Neural progenitor cell (in vitro differentiated cells): ENCODE measurements at regions not wholly inside any gene's neighbourhood (a gene's known extent, or its start where the extent isn't known, plus 50 kb on each side); places are given as distances from the start of the nearest gene placed in this dataset.

Experiments
- DNase-seq: peaks from one replicate; pipeline ENCODE4 v3.0.0-alpha.2; 2016; ENCODE audit warnings: low spot score
- H2AFZ ChIP-seq: fragments of 200-600 bp; sonication (generic); replicated peaks from 2 replicates; pipeline ENCODE4 v1.6.1; 2016; ENCODE audit warnings: antibody characterized with exemption
- H3F3A ChIP-seq: fragments of 200-600 bp; sonication (generic); 2 replicates; pipeline ENCODE4 v1.6.1; 2016; ENCODE audit warnings: antibody characterized with exemption, low read depth
- H3K27ac ChIP-seq: fragments of 200-600 bp; sonication (generic); 2 replicates; pipeline ENCODE4 v1.5.1; 2016; ENCODE audit warnings: mild to moderate bottlenecking
- H3K27me3 ChIP-seq: fragments of 200-600 bp; sonication (generic); 2 replicates; pipeline ENCODE4 v1.6.1; 2016; ENCODE audit warnings: mild to moderate bottlenecking, moderate library complexity
- H3K36me3 ChIP-seq: fragments of 200-600 bp; sonication (generic); 2 replicates; pipeline ENCODE4 v1.5.1; 2016
- H3K4me1 ChIP-seq: fragments of 200-600 bp; sonication (generic); 2 replicates; pipeline ENCODE4 v1.6.1; 2016; ENCODE audit warnings: mixed run types
- H3K4me2 ChIP-seq: fragments of 200-600 bp; sonication (generic); 2 replicates; pipeline ENCODE4 v1.6.1; 2016
- H3K4me3 ChIP-seq: fragments of 200-600 bp; sonication (generic); 2 replicates; pipeline ENCODE4 v1.5.1; 2016
- H3K79me2 ChIP-seq: fragments of 200-600 bp; sonication (generic); 2 replicates; pipeline ENCODE4 v1.6.1; 2016; ENCODE audit warnings: low read depth
- H3K9ac ChIP-seq: fragments of 200-600 bp; sonication (generic); 2 replicates; pipeline ENCODE4 v1.6.1; 2016
- H3K9me3 ChIP-seq: fragments of 200-600 bp; sonication (generic); 2 replicates; pipeline ENCODE4 v1.5.1; 2016; ENCODE audit warnings: low read depth
- H4K20me1 ChIP-seq: fragments of 200-600 bp; sonication (generic); 2 replicates; pipeline ENCODE4 v1.6.1; 2016; ENCODE audit warnings: low read depth
- H3K27ac Mint-ChIP-seq: 3 replicates; pipeline ENCODE4 v1.8.0; 2021; ENCODE audit warnings: mixed read lengths
- H3K27me3 Mint-ChIP-seq: 2 replicates; pipeline ENCODE4 v1.8.0; 2022; ENCODE audit warnings: low read depth, mild to moderate bottlenecking, inconsistent platforms, moderate library complexity, mixed read lengths; ENCODE audit not compliant: insufficient read depth
- H3K36me3 Mint-ChIP-seq: 3 replicates; pipeline ENCODE4 v1.8.0; 2021; ENCODE audit warnings: mixed read lengths
- H3K4me1 Mint-ChIP-seq: 3 replicates; pipeline ENCODE4 v1.8.0; 2021; ENCODE audit warnings: mixed read lengths
- H3K4me3 Mint-ChIP-seq: 3 replicates; pipeline ENCODE4 v1.8.0; 2021; ENCODE audit warnings: mild to moderate bottlenecking, moderate library complexity, mixed read lengths
- H3K9me3 Mint-ChIP-seq: 3 replicates; pipeline ENCODE4 v1.8.0; 2020; ENCODE audit warnings: mixed read lengths
- EZH2 ChIP-seq: fragments of 200-600 bp; sonication (generic); IDR thresholded peaks from 2 replicates; pipeline ENCODE4 v1.6.1; 2017; ENCODE audit warnings: antibody characterized with exemption, mild to moderate bottlenecking, moderate library complexity
- EZH2phosphoT487 ChIP-seq: fragments of 200-600 bp; sonication (generic); IDR thresholded peaks from 2 replicates; pipeline ENCODE4 v1.6.1; 2017; ENCODE audit warnings: antibody characterized with exemption
- TF ChIP-seq, protein P1 (sequence below): fragments of 200-600 bp; sonication (generic); IDR thresholded peaks from 2 replicates; pipeline ENCODE4 v1.5.1; 2017; ENCODE audit warnings: antibody characterized with exemption, mild to moderate bottlenecking

DNA sequence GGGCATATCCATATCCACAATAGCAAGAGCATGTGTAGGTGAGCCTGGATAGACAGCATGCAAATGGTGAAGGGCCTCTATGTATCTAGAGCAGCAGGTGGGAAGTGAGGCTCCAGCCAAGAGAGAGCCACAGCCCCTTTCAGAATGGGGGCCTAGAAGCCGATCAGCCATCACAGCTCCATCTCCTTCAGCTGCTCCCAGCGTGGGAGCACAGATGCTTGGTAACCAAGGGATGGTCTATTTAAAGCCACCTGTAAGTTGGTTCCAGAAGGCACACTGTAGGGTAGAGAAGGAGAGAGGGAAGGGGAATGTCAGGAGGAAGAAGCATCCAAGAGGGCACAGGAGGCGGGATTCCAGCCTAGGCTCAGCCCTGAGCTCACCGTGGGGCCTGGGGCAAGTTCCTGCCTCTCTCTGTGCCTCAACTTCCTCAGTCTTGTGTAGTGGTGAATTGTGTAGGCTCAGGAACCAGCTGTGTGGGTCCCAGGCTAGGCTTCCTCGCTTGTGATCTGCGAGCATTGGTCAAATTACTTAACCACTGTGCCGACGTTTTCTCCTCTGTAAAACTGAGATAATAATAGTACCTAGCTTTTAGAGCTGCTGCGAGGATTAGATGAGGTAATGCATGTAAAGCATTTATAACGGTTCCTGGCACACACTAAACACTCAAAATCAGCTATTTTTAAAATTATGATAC is 122.9 kb upstream of the NAV2 start:
- no peaks in the 10 kb centered on the region for H3K9me3 ChIP-seq
- H3F3A ChIP-seq, result no peaks in the 10 kb centered on the region
- Mint-ChIP-seq H3K36me3 (no peaks in the 10 kb centered on the region), H3K27me3 (no peaks in the 10 kb centered on the region), H3K4me3 (no peak overlapping the region), H3K9me3 (peaks cover 15% of the 10 kb centered on the region), H3K4me1 (peaks cover 5% of the 10 kb centered on the region), H3K27ac (no peak overlapping the region)
- DNase-seq, result no peak
- no peaks in the 10 kb centered on the region for H3K27me3 ChIP-seq
- H2AFZ ChIP-seq, result no peak overlapping the region
- no peak overlapping the region for H3K27ac ChIP-seq
- no peaks in the 10 kb centered on the region for H3K36me3 ChIP-seq
- H3K9ac ChIP-seq, result no peak overlapping the region
- H3K4me3 ChIP-seq, result no peak overlapping the region
- TF ChIP-seq EZH2, result no peak
- no peak for TF ChIP-seq EZH2phosphoT487
- TF ChIP-seq, protein P1, sequence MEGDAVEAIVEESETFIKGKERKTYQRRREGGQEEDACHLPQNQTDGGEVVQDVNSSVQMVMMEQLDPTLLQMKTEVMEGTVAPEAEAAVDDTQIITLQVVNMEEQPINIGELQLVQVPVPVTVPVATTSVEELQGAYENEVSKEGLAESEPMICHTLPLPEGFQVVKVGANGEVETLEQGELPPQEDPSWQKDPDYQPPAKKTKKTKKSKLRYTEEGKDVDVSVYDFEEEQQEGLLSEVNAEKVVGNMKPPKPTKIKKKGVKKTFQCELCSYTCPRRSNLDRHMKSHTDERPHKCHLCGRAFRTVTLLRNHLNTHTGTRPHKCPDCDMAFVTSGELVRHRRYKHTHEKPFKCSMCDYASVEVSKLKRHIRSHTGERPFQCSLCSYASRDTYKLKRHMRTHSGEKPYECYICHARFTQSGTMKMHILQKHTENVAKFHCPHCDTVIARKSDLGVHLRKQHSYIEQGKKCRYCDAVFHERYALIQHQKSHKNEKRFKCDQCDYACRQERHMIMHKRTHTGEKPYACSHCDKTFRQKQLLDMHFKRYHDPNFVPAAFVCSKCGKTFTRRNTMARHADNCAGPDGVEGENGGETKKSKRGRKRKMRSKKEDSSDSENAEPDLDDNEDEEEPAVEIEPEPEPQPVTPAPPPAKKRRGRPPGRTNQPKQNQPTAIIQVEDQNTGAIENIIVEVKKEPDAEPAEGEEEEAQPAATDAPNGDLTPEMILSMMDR, result no peak
- H3K4me1 ChIP-seq, result peaks cover 5% of the 10 kb centered on the region
- no peaks in the 10 kb centered on the region for H3K79me2 ChIP-seq
- no peak overlapping the region for H3K4me2 ChIP-seq
- no peaks in the 10 kb centered on the region for H4K20me1 ChIP-seq

DNA sequence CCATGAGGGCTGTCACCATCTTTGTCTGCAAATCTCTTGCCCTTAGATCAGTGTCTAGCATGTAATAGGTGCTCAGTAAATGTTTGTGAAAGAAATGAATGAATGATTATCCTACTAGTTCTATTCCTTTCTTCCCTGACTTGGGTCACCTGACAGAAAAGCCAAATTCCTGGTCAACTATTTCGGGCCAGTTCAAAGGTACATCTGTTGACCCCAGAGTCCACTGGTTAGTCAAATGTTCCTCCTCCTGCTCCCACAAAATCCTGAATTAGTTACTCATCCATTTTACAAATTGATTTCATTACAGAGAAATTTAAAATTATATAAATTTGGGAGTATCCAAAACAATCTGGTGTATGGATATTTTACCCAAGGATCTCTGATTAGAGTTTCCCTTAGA is 124.7 kb upstream of the NAV2 start:
- no peak for DNase-seq
- Histone ChIP-seq H3K27ac (no peak overlapping the region), H3K9me3 (no peaks in the 10 kb centered on the region), H3K4me2 (no peak overlapping the region), H4K20me1 (no peaks in the 10 kb centered on the region), H3K4me3 (no peak overlapping the region), H3K9ac (no peak overlapping the region), H3F3A (no peaks in the 10 kb centered on the region), H3K4me1 (peaks cover 5% of the 10 kb centered on the region), H2AFZ (no peak overlapping the region), H3K27me3 (no peaks in the 10 kb centered on the region), H3K79me2 (no peaks in the 10 kb centered on the region), H3K36me3 (no peaks in the 10 kb centered on the region)
- H3K27me3 Mint-ChIP-seq, result no peaks in the 10 kb centered on the region
- H3K27ac Mint-ChIP-seq, result no peak overlapping the region
- H3K4me3 Mint-ChIP-seq, result no peak overlapping the region
- peaks cover 3% of the 10 kb centered on the region for H3K4me1 Mint-ChIP-seq
- peaks cover 27% of the 10 kb centered on the region for H3K9me3 Mint-ChIP-seq
- TF ChIP-seq, protein P1, result no peak
- TF ChIP-seq EZH2phosphoT487 (no peak), EZH2 (no peak)
- H3K36me3 Mint-ChIP-seq, result peaks cover 2% of the 10 kb centered on the region

DNA sequence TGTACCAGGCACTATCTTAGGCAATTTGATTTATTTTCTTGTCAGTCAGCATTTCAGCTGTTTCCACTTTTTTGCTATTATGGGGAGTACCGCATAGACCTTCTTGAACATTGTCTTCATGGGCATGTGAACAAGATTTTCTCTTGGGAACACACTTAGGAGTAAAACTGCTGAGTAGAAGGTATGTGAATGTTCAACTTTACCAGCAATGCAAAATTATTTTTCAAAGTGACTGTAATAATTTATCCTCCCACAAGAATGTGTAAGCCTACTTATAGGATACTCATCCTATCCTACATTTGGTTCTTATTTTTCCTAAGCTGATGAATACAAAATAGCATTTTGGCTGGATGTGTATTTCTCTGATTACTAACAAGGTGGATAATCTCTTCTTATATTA is 132.0 kb upstream of the NAV2 start:
- Mint-ChIP-seq H3K27ac (no peak overlapping the region), H3K4me3 (no peak overlapping the region), H3K27me3 (peaks cover 6% of the 10 kb centered on the region), H3K4me1 (peaks cover 25% of the 10 kb centered on the region), H3K9me3 (peaks cover 24% of the 10 kb centered on the region), H3K36me3 (peaks cover 2% of the 10 kb centered on the region)
- Histone ChIP-seq H3K9ac (no peak overlapping the region), H3K4me3 (no peak overlapping the region), H3K4me1 (peaks cover 19% of the 10 kb centered on the region), H3F3A (no peaks in the 10 kb centered on the region), H3K4me2 (no peak overlapping the region), H3K79me2 (no peaks in the 10 kb centered on the region), H3K27me3 (no peaks in the 10 kb centered on the region), H3K36me3 (no peaks in the 10 kb centered on the region), H3K27ac (no peak overlapping the region), H4K20me1 (no peaks in the 10 kb centered on the region), H3K9me3 (no peaks in the 10 kb centered on the region), H2AFZ (no peak overlapping the region)
- DNase-seq, result no peak
- TF ChIP-seq, protein P1, result no peak
- TF ChIP-seq EZH2 (no peak), EZH2phosphoT487 (no peak)
